ENCODE measurements at regions not wholly inside any gene's neighbourhood (a gene's known extent, or its start where the extent isn't known, plus 50 kb on each side); places are given as distances from the start of the nearest gene placed in this dataset.
"Not testable (repeated sequence)": the region's sequence is repeated elsewhere in the genome, so short reads cannot be mapped to it uniquely, and the experiment has no call there.

GRCh38 chr5:111935835-111936234 is 178.8 kb upstream of the NREP start:
- DNase-seq, result no peak

- no peak for DNase-seq
Measured at GRCh38 chr5:111935009-111935408, 178.0 kb upstream of the NREP start.

GRCh38 chr5:111934511-111934910 is 177.5 kb upstream of the NREP start:
- DNase-seq, result no peak

DNA sequence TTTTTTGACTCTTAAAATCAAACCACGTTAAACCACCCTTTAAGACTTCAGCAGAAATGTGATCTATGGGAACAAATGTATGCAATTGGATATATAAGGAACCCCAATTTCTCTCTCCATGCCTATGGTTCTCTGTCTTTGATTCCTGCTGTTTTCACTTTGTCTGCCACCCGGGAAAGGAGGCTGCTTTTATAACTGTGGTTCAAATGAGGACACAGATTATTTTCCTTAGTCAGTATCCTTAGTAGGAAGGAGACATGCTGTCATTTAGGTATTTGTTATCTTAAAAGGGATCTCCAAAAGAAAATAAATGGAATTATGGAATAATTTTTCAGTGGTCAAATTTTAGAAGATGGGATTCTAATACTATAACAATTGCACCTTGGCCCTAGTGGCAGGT is 176.1 kb upstream of the NREP start:
- no peak for DNase-seq

GRCh38 chr5:111932628-111933027 is 175.6 kb upstream of the NREP start:
- DNase-seq, result no peak

GRCh38 chr5:111932199-111932598 is 175.2 kb upstream of the NREP start:
- no peak for DNase-seq

GRCh38 chr5:111931655-111932054 is 174.7 kb upstream of the NREP start:
- no peak for DNase-seq

- no peak for DNase-seq
Measured at GRCh38 chr5:111930905-111931461, 174.0 kb upstream of the NREP start.

DNA sequence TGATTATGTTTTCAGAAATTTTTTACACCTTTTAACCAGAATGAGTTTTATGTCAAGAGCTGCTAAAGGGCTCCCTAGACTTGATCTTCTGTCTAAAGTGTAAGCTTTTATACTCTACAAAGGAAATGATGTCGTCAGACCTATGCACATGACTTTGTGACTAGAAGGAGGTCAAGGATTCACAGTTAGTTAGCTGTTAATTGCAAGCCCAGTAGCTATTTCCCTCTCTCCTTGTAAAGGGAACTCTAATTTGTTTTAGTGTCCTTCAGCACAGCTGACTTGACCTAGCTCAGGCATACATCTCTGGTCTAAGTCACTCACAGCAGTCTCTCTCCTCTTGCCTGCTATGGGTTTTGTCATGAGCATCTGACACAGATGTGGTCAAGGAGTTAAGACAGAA is 173.5 kb upstream of the NREP start:
- no peak for DNase-seq

DNA sequence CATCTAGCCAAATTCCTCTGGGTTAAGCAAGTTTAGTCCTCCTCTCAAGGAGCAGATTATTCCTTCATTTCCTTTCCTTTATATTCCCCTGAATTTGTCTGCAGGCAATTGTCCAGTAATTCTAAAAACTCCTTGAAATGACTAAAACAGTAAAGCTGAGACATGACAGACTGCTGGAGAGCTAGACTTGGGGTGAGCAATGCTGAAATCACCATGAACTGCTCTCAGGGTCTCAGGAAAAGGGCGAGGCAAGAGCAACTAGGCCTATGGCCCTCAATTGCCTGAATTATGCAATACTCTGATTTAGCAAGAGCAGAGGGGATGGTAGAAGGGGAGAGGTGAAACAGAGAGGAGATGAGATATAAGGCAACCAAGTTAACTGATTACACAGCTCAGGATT is 172.9 kb upstream of the NREP start:
- no peak for DNase-seq

DNA sequence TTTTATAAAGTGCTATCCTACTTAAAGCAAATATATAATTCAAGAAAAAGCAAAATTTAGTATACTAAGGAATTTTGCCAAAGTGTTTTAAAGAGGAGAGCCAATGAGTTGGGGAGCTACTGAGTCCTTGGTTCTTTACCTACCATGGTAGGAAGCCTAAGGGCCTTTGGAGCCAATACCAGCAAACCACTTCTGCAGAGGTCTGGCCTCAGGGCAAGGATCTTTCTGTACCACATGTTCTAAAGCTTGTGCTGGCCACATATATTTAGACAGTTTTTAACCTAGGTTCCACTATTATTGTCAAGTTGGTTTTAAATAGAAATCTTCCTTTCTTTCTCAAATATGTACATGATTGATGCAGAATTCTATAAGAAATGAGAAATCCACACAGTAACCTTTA is 172.3 kb upstream of the NREP start:
- DNase-seq, result no peak

- no peak for DNase-seq
Measured at GRCh38 chr5:111928511-111928910, 171.5 kb upstream of the NREP start.

- DNase-seq, result no peak
Measured at GRCh38 chr5:111927191-111927590, 170.2 kb upstream of the NREP start.

GRCh38 chr5:111926026-111926425 is 169.0 kb upstream of the NREP start:
- no peak for DNase-seq

GRCh38 chr5:111922344-111922743 is 165.3 kb upstream of the NREP start:
- DNase-seq, result no peak

- not testable (repeated sequence) for DNase-seq
Measured at GRCh38 chr5:111921691-111922090, 164.7 kb upstream of the NREP start.

- DNase-seq, result no peak
Measured at GRCh38 chr5:111914966-111915636, 158.1 kb upstream of the NREP start.

DNA sequence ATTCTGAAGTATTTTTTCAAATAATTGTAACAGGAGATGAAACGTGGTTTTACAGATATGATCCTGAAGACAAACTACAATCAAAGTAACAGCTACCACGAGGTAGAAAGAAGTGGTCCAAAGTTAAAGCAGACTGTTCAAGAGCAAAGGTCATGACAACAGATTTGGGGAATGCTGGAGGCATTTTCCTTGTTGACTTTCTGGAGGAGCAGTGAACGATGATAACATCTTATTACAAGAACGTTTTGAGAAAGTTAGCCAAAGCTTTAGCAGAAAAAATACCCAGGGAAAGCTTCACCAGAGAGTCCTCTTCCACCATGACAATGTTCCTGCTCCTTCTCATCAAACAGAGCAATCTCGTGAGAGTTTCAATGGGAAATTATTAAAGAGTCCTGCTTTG is 145.4 kb upstream of the NREP start:
- no peak for DNase-seq

DNA sequence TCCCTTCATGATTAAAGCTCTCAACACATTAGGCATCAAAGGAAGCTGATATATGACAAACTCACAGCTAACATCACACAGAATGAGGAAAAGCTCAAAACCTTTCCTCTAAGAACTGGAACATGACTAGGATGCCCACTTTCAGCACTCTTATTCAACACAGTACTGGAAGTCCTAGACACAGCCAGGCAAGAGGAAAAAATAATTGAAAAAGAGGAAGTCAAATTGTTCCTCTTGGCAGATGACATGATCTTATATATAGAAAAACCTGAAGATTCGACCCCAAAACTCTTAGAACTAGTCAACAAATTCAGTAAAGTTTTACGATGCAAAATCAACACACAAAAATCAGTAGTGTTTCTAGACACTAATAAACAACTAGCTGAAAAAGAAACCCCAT is 144.3 kb upstream of the NREP start:
- DNase-seq, result no peak

- DNase-seq, result no peak
Measured at GRCh38 chr5:111892949-111893348, 136.0 kb upstream of the NREP start.

- DNase-seq, result no peak
Measured at GRCh38 chr5:111887706-111888105, 130.7 kb upstream of the NREP start.

GRCh38 chr5:111869681-111870080 is 112.7 kb upstream of the NREP start:
- DNase-seq, result no peak

GRCh38 chr5:111865356-111865755 is 108.4 kb upstream of the NREP start:
- DNase-seq, result no peak

DNA sequence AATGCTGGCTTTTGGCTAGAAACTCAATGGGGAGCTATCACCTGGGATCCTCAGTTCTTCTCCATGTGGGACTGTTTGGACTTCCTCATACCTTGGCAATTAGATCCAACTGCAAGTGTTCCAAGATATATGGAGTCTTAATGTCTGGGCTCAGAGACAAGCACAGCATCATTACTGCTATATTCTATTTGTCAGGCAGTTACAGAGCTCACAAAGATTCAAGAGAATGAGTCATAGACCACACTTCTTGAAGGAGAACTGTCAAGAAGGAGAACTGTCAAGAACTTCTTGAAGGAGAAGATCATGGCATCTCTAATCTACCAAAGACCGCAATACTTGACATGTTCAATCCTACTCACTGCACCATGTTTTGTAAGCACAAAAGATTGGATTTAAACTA is 106.8 kb upstream of the NREP start:
- DNase-seq, result no peak

Data from stimulated activated CD4-positive, alpha-beta T cell treated with anti-CD3 and anti-CD28 coated beads, Interleukin-2, amount 100 ng/mL, for 24 hours (primary cell).